ENCODE measurements at regions not wholly inside any gene's neighbourhood (a gene's known extent, or its start where the extent isn't known, plus 50 kb on each side); places are given as distances from the start of the nearest gene placed in this dataset.

- H3K79me1 ChIP-seq (replicated peaks; ENCODE audit: low read length, poor library complexity, severe bottlenecking), result no peaks in the 10 kb centered on the region
- no peak overlapping the region for H4K8ac ChIP-seq (ENCODE audit: low read length)
- H2BK120ac ChIP-seq (ENCODE audit: low read depth, low read length), result no peak overlapping the region
- peak; percentile 57 for DNase-seq
- peaks cover 3% of the 10 kb centered on the region for H3K4me1 ChIP-seq (ENCODE audit: control insufficient read depth, insufficient read depth, low read depth, low read length)
- no peak overlapping the region for H3K18ac ChIP-seq (ENCODE audit: low read depth in 1 of 2, low read length in 2 of 2)
- no peak overlapping the region for H2AFZ ChIP-seq (ENCODE audit: low read depth, low read length)
- H3K23ac ChIP-seq (ENCODE audit: low read length in 2 of 2), result no peak overlapping the region
- no peaks in the 10 kb centered on the region for H3K36me3 ChIP-seq (ENCODE audit: control insufficient read depth in 1 of 2, insufficient read depth in 2 of 2, low read depth in 1 of 2, low read length in 2 of 2)
- H3K14ac ChIP-seq (ENCODE audit: low read length in 2 of 2), result no peak overlapping the region
- no peak overlapping the region for H3K4me3 ChIP-seq (ENCODE audit: insufficient read depth in 1 of 2, low read depth in 1 of 2, low read length in 2 of 2)
- 15% methylated on average over 9 of the region's 14 CpGs for WGBS
- H3K27me3 ChIP-seq (ENCODE audit: control insufficient read depth in 1 of 2, insufficient read depth in 1 of 2, low read length in 2 of 2), result peaks cover 5 to 7% of the 10 kb centered on the region in 2 experiments
- H2BK5ac ChIP-seq (ENCODE audit: low read depth, low read length, poor library complexity, severe bottlenecking), result no peak overlapping the region
- no peak overlapping the region for H4K91ac ChIP-seq (ENCODE audit: low read length)
- H2AK5ac ChIP-seq (ENCODE audit: low read length, severe bottlenecking), result no peak overlapping the region
- no peak overlapping the region for H3K4me2 ChIP-seq (ENCODE audit: low read length, poor library complexity, severe bottlenecking)
- no peak overlapping the region for H2BK15ac ChIP-seq (ENCODE audit: low read depth, poor library complexity, severe bottlenecking)
- H2BK12ac ChIP-seq (ENCODE audit: low read length in 2 of 2), result no peak overlapping the region
- no peak overlapping the region for H3K27ac ChIP-seq (ENCODE audit: low read length, poor library complexity, severe bottlenecking)
- H3K9ac ChIP-seq (ENCODE audit: low read length), result peak overlapping the region; percentile 23
- no peak overlapping the region for H3K4ac ChIP-seq (ENCODE audit: low read depth in 1 of 2, low read length in 2 of 2)
- H3K9me3 ChIP-seq (ENCODE audit: control insufficient read depth, low read length), result peaks cover 27% of the 10 kb centered on the region
Observed at GRCh38 chr6:156564127-156564806, 212.9 kb upstream of the ARID1B start.

GRCh38 chr6:156563714-156564113, 213.5 kb upstream of the ARID1B start:
- no peak overlapping the region for H3K14ac ChIP-seq (ENCODE audit: low read length in 2 of 2)
- H3K18ac ChIP-seq (ENCODE audit: low read depth in 1 of 2, low read length in 2 of 2), result no peak overlapping the region
- no peak overlapping the region for H2BK120ac ChIP-seq (ENCODE audit: low read depth, low read length)
- no peak overlapping the region for H4K91ac ChIP-seq (ENCODE audit: low read length)
- DNase-seq, result no peak
- H3K9me3 ChIP-seq (ENCODE audit: control insufficient read depth, low read length), result peaks cover 26% of the 10 kb centered on the region
- H3K4ac ChIP-seq (ENCODE audit: low read depth in 1 of 2, low read length in 2 of 2), result no peak overlapping the region
- H2BK5ac ChIP-seq (ENCODE audit: low read depth, low read length, poor library complexity, severe bottlenecking), result no peak overlapping the region
- no peaks in the 10 kb centered on the region for H3K79me1 ChIP-seq (replicated peaks; ENCODE audit: low read length, poor library complexity, severe bottlenecking)
- H2AK5ac ChIP-seq (ENCODE audit: low read length, severe bottlenecking), result no peak overlapping the region
- no peaks in the 10 kb centered on the region for H3K36me3 ChIP-seq (ENCODE audit: control insufficient read depth in 1 of 2, insufficient read depth in 2 of 2, low read depth in 1 of 2, low read length in 2 of 2)
- no peak overlapping the region for H3K9ac ChIP-seq (ENCODE audit: low read length)
- peaks cover 0 to 4% of the 10 kb centered on the region in 2 experiments for H3K27me3 ChIP-seq (ENCODE audit: control insufficient read depth in 1 of 2, insufficient read depth in 1 of 2, low read length in 2 of 2)
- no peak overlapping the region for H2BK12ac ChIP-seq (ENCODE audit: low read length in 2 of 2)
- H3K4me2 ChIP-seq (ENCODE audit: low read length, poor library complexity, severe bottlenecking), result no peak overlapping the region
- H3K23ac ChIP-seq (ENCODE audit: low read length in 2 of 2), result no peak overlapping the region
- no peak overlapping the region for H3K27ac ChIP-seq (ENCODE audit: low read length, poor library complexity, severe bottlenecking)
- H3K4me3 ChIP-seq (ENCODE audit: insufficient read depth in 1 of 2, low read depth in 1 of 2, low read length in 2 of 2), result no peak overlapping the region
- no peak overlapping the region for H2AFZ ChIP-seq (ENCODE audit: low read depth, low read length)
- H3K4me1 ChIP-seq (ENCODE audit: control insufficient read depth, insufficient read depth, low read depth, low read length), result peaks cover 3% of the 10 kb centered on the region
- no peak overlapping the region for H4K8ac ChIP-seq (ENCODE audit: low read length)
- no peak overlapping the region for H2BK15ac ChIP-seq (ENCODE audit: low read depth, poor library complexity, severe bottlenecking)
- WGBS, result 90% methylated on average over 9 of the region's 9 CpGs

GRCh38 chr6:156562636-156563035, 214.5 kb upstream of the ARID1B start:
- Histone ChIP-seq H3K4me2 (ENCODE audit: low read length, poor library complexity, severe bottlenecking) (no peak overlapping the region), H2AK5ac (ENCODE audit: low read length, severe bottlenecking) (no peak overlapping the region), H2AFZ (ENCODE audit: low read depth, low read length) (no peak overlapping the region), H3K79me1 (replicated peaks; ENCODE audit: low read length, poor library complexity, severe bottlenecking) (no peaks in the 10 kb centered on the region), H3K36me3 (ENCODE audit: control insufficient read depth in 1 of 2, insufficient read depth in 2 of 2, low read depth in 1 of 2, low read length in 2 of 2) (no peaks in the 10 kb centered on the region), H2BK5ac (ENCODE audit: low read depth, low read length, poor library complexity, severe bottlenecking) (no peak overlapping the region), H3K23ac (ENCODE audit: low read length in 2 of 2) (no peak overlapping the region), H3K27ac (ENCODE audit: low read length, poor library complexity, severe bottlenecking) (no peak overlapping the region), H2BK15ac (ENCODE audit: low read depth, poor library complexity, severe bottlenecking) (no peak overlapping the region), H4K91ac (ENCODE audit: low read length) (no peak overlapping the region), H2BK120ac (ENCODE audit: low read depth, low read length) (no peak overlapping the region), H3K9me3 (ENCODE audit: control insufficient read depth, low read length) (peaks cover 26% of the 10 kb centered on the region), H3K4me3 (ENCODE audit: insufficient read depth in 1 of 2, low read depth in 1 of 2, low read length in 2 of 2) (no peak overlapping the region), H3K9ac (ENCODE audit: low read length) (no peak overlapping the region), H3K4ac (ENCODE audit: low read depth in 1 of 2, low read length in 2 of 2) (no peak overlapping the region), H2BK12ac (ENCODE audit: low read length in 2 of 2) (no peak overlapping the region), H3K14ac (ENCODE audit: low read length in 2 of 2) (no peak overlapping the region), H3K18ac (ENCODE audit: low read depth in 1 of 2, low read length in 2 of 2) (no peak overlapping the region), H3K4me1 (ENCODE audit: control insufficient read depth, insufficient read depth, low read depth, low read length) (peaks cover 3% of the 10 kb centered on the region), H4K8ac (ENCODE audit: low read length) (no peak overlapping the region), H3K27me3 (ENCODE audit: control insufficient read depth in 1 of 2, insufficient read depth in 1 of 2, low read length in 2 of 2) (peaks cover 0 to 2% of the 10 kb centered on the region in 2 experiments)
- WGBS, result 94% methylated on average over 9 of the region's 9 CpGs
- no peak for DNase-seq

GRCh38 chr6:156562019-156562418, 215.2 kb upstream of the ARID1B start:
- DNase-seq, result no peak
- 93% methylated on average over 13 of the region's 13 CpGs for WGBS

More at GRCh38 chr6:156562019-156562418, 215.2 kb upstream of the ARID1B start:
- Histone ChIP-seq H4K91ac (ENCODE audit: low read length) (no peak overlapping the region), H3K4me2 (ENCODE audit: low read length, poor library complexity, severe bottlenecking) (no peak overlapping the region), H2BK15ac (ENCODE audit: low read depth, poor library complexity, severe bottlenecking) (no peak overlapping the region), H2AFZ (ENCODE audit: low read depth, low read length) (no peak overlapping the region), H3K9me3 (ENCODE audit: control insufficient read depth, low read length) (peaks cover 26% of the 10 kb centered on the region), H3K27ac (ENCODE audit: low read length, poor library complexity, severe bottlenecking) (no peak overlapping the region), H2BK120ac (ENCODE audit: low read depth, low read length) (no peak overlapping the region), H3K4me3 (ENCODE audit: insufficient read depth in 1 of 2, low read depth in 1 of 2, low read length in 2 of 2) (no peak overlapping the region), H2BK12ac (ENCODE audit: low read length in 2 of 2) (no peak overlapping the region), H3K4me1 (ENCODE audit: control insufficient read depth, insufficient read depth, low read depth, low read length) (peaks cover 3% of the 10 kb centered on the region), H3K14ac (ENCODE audit: low read length in 2 of 2) (no peak overlapping the region), H2BK5ac (ENCODE audit: low read depth, low read length, poor library complexity, severe bottlenecking) (no peak overlapping the region), H3K9ac (ENCODE audit: low read length) (no peak overlapping the region), H4K8ac (ENCODE audit: low read length) (no peak overlapping the region), H3K18ac (ENCODE audit: low read depth in 1 of 2, low read length in 2 of 2) (no peak overlapping the region), H3K36me3 (ENCODE audit: control insufficient read depth in 1 of 2, insufficient read depth in 2 of 2, low read depth in 1 of 2, low read length in 2 of 2) (no peaks in the 10 kb centered on the region), H3K79me1 (replicated peaks; ENCODE audit: low read length, poor library complexity, severe bottlenecking) (no peaks in the 10 kb centered on the region), H3K27me3 (ENCODE audit: control insufficient read depth in 1 of 2, insufficient read depth in 1 of 2, low read length in 2 of 2) (peaks cover 0 to 2% of the 10 kb centered on the region in 2 experiments), H3K23ac (ENCODE audit: low read length in 2 of 2) (no peak overlapping the region), H3K4ac (ENCODE audit: low read depth in 1 of 2, low read length in 2 of 2) (no peak overlapping the region), H2AK5ac (ENCODE audit: low read length, severe bottlenecking) (no peak overlapping the region)
